ENCODE measurements at regions not wholly inside any gene's neighbourhood (a gene's known extent, or its start where the extent isn't known, plus 50 kb on each side); places are given as distances from the start of the nearest gene placed in this dataset.

DNA sequence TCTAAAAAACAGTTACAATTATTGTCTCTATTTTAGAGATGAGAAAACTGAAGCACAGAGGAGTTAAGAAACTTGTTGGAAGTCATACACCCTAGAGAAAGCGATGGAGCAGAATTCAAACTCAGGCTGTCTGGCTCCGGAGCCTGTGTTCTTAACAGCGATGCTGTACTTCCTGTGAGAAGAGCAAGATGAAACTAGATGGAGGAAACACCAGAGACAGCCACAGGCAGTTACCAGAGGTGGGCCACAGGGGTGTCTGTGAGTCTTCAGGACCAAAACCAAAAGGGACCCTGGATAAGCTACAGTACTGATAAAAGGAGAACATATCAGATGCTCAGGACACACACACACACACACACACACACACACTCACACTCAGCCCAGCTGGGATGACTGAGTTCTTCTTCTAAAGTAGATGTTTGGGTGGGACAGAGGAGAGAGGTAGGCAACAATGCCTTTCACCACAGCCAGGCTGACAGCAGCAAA is 289.2 kb downstream of the FZD1 start:
- Histone ChIP-seq H3K27me3 (ENCODE audit: insufficient read depth, low read depth, low read length) (no peaks in the 10 kb centered on the region), H3K4me2 (ENCODE audit: low read length) (no peak overlapping the region), H4K20me1 (ENCODE audit: insufficient read depth) (no peaks in the 10 kb centered on the region), H3K9me2 (ENCODE audit: insufficient read depth, low read length) (no peaks in the 10 kb centered on the region), H3K36me3 (ENCODE audit: insufficient read depth, low read length) (no peaks in the 10 kb centered on the region), H3K79me2 (replicated peaks; ENCODE audit: insufficient read depth, low read length) (no peaks in the 10 kb centered on the region), H3K9ac (ENCODE audit: low read length) (no peak overlapping the region), H3K4me3 (ENCODE audit: low read length) (no peak overlapping the region), H2AFZ (ENCODE audit: low read depth, low read length) (no peak overlapping the region), H3F3A (ENCODE audit: insufficient read depth, low read length, poor library complexity, severe bottlenecking) (no peaks in the 10 kb centered on the region), H3K27ac (ENCODE audit: low read length) (no peak overlapping the region), H3K9me3 (ENCODE audit: low read length) (no peaks in the 10 kb centered on the region)
- TF ChIP-seq EP300 (conservative IDR thresholded peaks at IDR 0.05; ENCODE audit: poor library complexity, severe bottlenecking) (no peak), SMC3 (conservative IDR thresholded peaks at IDR 0.05; ENCODE audit: poor library complexity) (no peak), TAF1 (IDR thresholded peaks at IDR 0.05; ENCODE audit: low read depth) (no peak), EZH2 (IDR thresholded peaks at IDR 0.05; ENCODE audit: borderline replicate concordance, insufficient read depth, low read length, poor library complexity, severe bottlenecking) (no peak), RAD21 (conservative IDR thresholded peaks at IDR 0.05) (no peak), POLR2AphosphoS5 (IDR thresholded peaks at IDR 0.05) (no peak), MXI1 (conservative IDR thresholded peaks at IDR 0.05; ENCODE audit: poor library complexity, severe bottlenecking) (no peak)
- TF ChIP-seq, protein P1, sequence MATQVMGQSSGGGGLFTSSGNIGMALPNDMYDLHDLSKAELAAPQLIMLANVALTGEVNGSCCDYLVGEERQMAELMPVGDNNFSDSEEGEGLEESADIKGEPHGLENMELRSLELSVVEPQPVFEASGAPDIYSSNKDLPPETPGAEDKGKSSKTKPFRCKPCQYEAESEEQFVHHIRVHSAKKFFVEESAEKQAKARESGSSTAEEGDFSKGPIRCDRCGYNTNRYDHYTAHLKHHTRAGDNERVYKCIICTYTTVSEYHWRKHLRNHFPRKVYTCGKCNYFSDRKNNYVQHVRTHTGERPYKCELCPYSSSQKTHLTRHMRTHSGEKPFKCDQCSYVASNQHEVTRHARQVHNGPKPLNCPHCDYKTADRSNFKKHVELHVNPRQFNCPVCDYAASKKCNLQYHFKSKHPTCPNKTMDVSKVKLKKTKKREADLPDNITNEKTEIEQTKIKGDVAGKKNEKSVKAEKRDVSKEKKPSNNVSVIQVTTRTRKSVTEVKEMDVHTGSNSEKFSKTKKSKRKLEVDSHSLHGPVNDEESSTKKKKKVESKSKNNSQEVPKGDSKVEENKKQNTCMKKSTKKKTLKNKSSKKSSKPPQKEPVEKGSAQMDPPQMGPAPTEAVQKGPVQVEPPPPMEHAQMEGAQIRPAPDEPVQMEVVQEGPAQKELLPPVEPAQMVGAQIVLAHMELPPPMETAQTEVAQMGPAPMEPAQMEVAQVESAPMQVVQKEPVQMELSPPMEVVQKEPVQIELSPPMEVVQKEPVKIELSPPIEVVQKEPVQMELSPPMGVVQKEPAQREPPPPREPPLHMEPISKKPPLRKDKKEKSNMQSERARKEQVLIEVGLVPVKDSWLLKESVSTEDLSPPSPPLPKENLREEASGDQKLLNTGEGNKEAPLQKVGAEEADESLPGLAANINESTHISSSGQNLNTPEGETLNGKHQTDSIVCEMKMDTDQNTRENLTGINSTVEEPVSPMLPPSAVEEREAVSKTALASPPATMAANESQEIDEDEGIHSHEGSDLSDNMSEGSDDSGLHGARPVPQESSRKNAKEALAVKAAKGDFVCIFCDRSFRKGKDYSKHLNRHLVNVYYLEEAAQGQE (IDR thresholded peaks at IDR 0.05; ENCODE audit: borderline replicate concordance) = no peak
- TF ChIP-seq, protein P2, sequence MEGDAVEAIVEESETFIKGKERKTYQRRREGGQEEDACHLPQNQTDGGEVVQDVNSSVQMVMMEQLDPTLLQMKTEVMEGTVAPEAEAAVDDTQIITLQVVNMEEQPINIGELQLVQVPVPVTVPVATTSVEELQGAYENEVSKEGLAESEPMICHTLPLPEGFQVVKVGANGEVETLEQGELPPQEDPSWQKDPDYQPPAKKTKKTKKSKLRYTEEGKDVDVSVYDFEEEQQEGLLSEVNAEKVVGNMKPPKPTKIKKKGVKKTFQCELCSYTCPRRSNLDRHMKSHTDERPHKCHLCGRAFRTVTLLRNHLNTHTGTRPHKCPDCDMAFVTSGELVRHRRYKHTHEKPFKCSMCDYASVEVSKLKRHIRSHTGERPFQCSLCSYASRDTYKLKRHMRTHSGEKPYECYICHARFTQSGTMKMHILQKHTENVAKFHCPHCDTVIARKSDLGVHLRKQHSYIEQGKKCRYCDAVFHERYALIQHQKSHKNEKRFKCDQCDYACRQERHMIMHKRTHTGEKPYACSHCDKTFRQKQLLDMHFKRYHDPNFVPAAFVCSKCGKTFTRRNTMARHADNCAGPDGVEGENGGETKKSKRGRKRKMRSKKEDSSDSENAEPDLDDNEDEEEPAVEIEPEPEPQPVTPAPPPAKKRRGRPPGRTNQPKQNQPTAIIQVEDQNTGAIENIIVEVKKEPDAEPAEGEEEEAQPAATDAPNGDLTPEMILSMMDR (IDR thresholded peaks at IDR 0.05; ENCODE audit: poor library complexity, severe bottlenecking) = no peak

DNA sequence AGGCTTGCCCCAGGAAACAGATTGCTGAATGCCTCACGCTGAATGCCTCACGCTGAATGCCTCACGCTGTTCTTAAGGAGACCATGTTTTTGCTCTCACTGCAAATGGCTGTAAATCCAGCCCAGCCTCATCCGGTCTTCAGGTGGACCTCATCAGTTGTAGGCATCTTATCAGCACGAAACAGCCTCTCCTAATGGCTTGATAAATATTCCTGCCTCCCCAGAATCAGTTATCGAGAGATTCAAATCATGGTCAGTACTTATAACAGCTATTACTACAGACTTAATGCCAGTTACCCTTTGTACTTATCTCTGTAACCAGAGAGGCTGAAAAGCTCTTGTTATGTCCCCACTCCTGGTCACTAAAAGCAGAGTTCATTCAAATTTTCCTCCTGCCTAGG is 290.6 kb downstream of the FZD1 start:
- Histone ChIP-seq H2AFZ (ENCODE audit: low read depth, low read length) (no peak overlapping the region), H3F3A (ENCODE audit: insufficient read depth, low read length, poor library complexity, severe bottlenecking) (no peaks in the 10 kb centered on the region), H4K20me1 (ENCODE audit: insufficient read depth) (no peaks in the 10 kb centered on the region), H3K27me3 (ENCODE audit: insufficient read depth, low read depth, low read length) (no peaks in the 10 kb centered on the region), H3K4me3 (ENCODE audit: low read length) (no peak overlapping the region), H3K36me3 (ENCODE audit: insufficient read depth, low read length) (no peaks in the 10 kb centered on the region), H3K9me3 (ENCODE audit: low read length) (no peaks in the 10 kb centered on the region), H3K9me2 (ENCODE audit: insufficient read depth, low read length) (no peaks in the 10 kb centered on the region), H3K4me2 (ENCODE audit: low read length) (no peak overlapping the region), H3K27ac (ENCODE audit: low read length) (no peak overlapping the region), H3K9ac (ENCODE audit: low read length) (no peak overlapping the region), H3K79me2 (replicated peaks; ENCODE audit: insufficient read depth, low read length) (no peaks in the 10 kb centered on the region)
- TF ChIP-seq EP300 (conservative IDR thresholded peaks at IDR 0.05; ENCODE audit: poor library complexity, severe bottlenecking) (no peak), POLR2AphosphoS5 (IDR thresholded peaks at IDR 0.05) (no peak), RAD21 (conservative IDR thresholded peaks at IDR 0.05) (no peak), SMC3 (conservative IDR thresholded peaks at IDR 0.05; ENCODE audit: poor library complexity) (no peak), MXI1 (conservative IDR thresholded peaks at IDR 0.05; ENCODE audit: poor library complexity, severe bottlenecking) (no peak)
- TF ChIP-seq, protein P1 (IDR thresholded peaks at IDR 0.05; ENCODE audit: borderline replicate concordance) = no peak
- TF ChIP-seq, protein P2 (IDR thresholded peaks at IDR 0.05; ENCODE audit: poor library complexity, severe bottlenecking) = no peak

Data from neural cell (in vitro differentiated cells).